HepG2 (cell line): ENCODE measurements at regions not wholly inside any gene's neighbourhood (a gene's known extent, or its start where the extent isn't known, plus 50 kb on each side); places are given as distances from the start of the nearest gene placed in this dataset.

Experiments used
- ATAC-seq: fragments of 200-7000 bp; cut with Tn5 transposase; 3 replicates; pipeline ENCODE4 v1.9.1; 2020; ENCODE audit warnings: mild to moderate bottlenecking, moderate library complexity
- BruUV-seq: library from RNA; stranded (reverse); fragments of 400-500 nt; replicated peaks from 2 replicates; lab custom pipeline; 2021; lab: Mats Ljungman, UMichigan
- CTCF ChIA-PET: fragments of 300-600 bp; formaldehyde crosslinking; extraction: SDS; loops from one replicate; lab custom pipeline; 2021; ENCODE audit warnings: low total read pairs, inconsistent platforms, low intra/inter-chr PET ratio; lab: Yijun Ruan, JAX
- POLR2A ChIA-PET: fragments of 350-600 bp; sonication (Branson Sonifier 250); formaldehyde crosslinking; loops from one replicate; lab custom pipeline; 2020; ENCODE audit warnings: antibody characterized with exemption, inconsistent platforms; lab: Yijun Ruan, JAX
- DNase-seq: peaks from one replicate; pipeline ENCODE4 v3.0.0-alpha.2; 2015; ENCODE audit warnings: low spot score
- FAIRE-seq: peaks from 3 replicates; lab custom pipeline; 2011; peaks lifted over from hg19 to GRCh38; lab: Jason Lieb, UNC
- H2AFZ ChIP-seq: one replicate; pipeline ENCODE4 v1.6.1; 2011; ENCODE audit warnings: low read length, inconsistent platforms
- H3K27ac ChIP-seq: fragments of 300-600 bp; 3 replicates; pipeline ENCODE4 v1.8.0; 2011; ENCODE audit warnings: mixed run types, mild to moderate bottlenecking, mixed read lengths, low read length, inconsistent platforms; ENCODE audit not compliant: insufficient read depth; ENCODE audit errors: extremely low read length
- H3K27me3 ChIP-seq, 2 experiments: fragments of 200-600 bp in 1 of 2; 2 replicates in 1 of 2; 3 replicates in 1 of 2; pipeline versions ENCODE4 v1.6.0 to v1.8.0; 2011; ENCODE audit warnings: low read length in 2 of 2, mild to moderate bottlenecking in 2 of 2, moderate library complexity in 2 of 2, inconsistent platforms in 1 of 2; ENCODE audit not compliant: insufficient read depth in 2 of 2, control insufficient read depth in 1 of 2
- H3K36me3 ChIP-seq, 2 experiments: fragments of 200-600 bp in 1 of 2; replicated peaks in 1 of 2; 2 replicates in 1 of 2; 3 replicates in 1 of 2; pipeline versions ENCODE4 v1.5.1 to v1.8.0; 2011; ENCODE audit warnings: low read length in 2 of 2, inconsistent platforms in 1 of 2; ENCODE audit not compliant: insufficient read depth in 2 of 2, control insufficient read depth in 1 of 2
- H3K4me1 ChIP-seq: 2 replicates; pipeline ENCODE4 v1.5.1; 2012; ENCODE audit warnings: low read length, inconsistent platforms; ENCODE audit not compliant: insufficient read depth
- H3K4me2 ChIP-seq: 2 replicates; pipeline ENCODE4 v1.6.0; 2011; ENCODE audit warnings: low read depth, low read length, inconsistent platforms
- H3K4me3 ChIP-seq, 3 experiments: fragments of 200-600 bp in 1 of 3; sonication (generic), shearing (Covaris generic) in 1 of 3; replicated peaks in 1 of 3; 2 replicates each; pipeline ENCODE4 v1.5.1; 2011 to 2016; ENCODE audit warnings: low read length in 3 of 3, inconsistent platforms in 2 of 3, low read depth in 2 of 3, mild to moderate bottlenecking in 2 of 3, control low read depth in 1 of 3, mixed read lengths in 1 of 3; ENCODE audit not compliant: insufficient read depth in 1 of 3
- H3K79me2 ChIP-seq: one replicate; pipeline ENCODE4 v1.6.1; 2011; ENCODE audit warnings: low read length, inconsistent platforms; ENCODE audit not compliant: insufficient read depth
- H3K9ac ChIP-seq: 2 replicates; pipeline ENCODE4 v1.6.0; 2011; ENCODE audit warnings: mild to moderate bottlenecking, low read depth, low read length, inconsistent platforms; ENCODE audit not compliant: insufficient read depth
- H3K9me3 ChIP-seq: 2 replicates; pipeline ENCODE4 v1.5.1; 2012; ENCODE audit warnings: mild to moderate bottlenecking, low read length
- H4K20me1 ChIP-seq: 2 replicates; pipeline ENCODE4 v1.6.0; 2011; ENCODE audit warnings: inconsistent platforms, mild to moderate bottlenecking, low read length, moderate library complexity; ENCODE audit not compliant: insufficient read depth
- AKAP8 ChIP-seq: sonication (generic); formaldehyde crosslinking; IDR thresholded peaks from 2 replicates; pipeline ENCODE4 v1.5.1; 2020; ENCODE audit warnings: mild to moderate bottlenecking, missing genetic modification reagents
- ARNT ChIP-seq: fragments of 450-650 bp; IDR thresholded peaks from 2 replicates; pipeline ENCODE4 v1.6.1; 2017
- ELF3 ChIP-seq: IDR thresholded peaks from 2 replicates; pipeline ENCODE4 v1.6.1; 2016; ENCODE audit warnings: missing genetic modification reagents, missing compliant biosample characterization
- KIAA2018 ChIP-seq: sonication (generic); formaldehyde crosslinking; IDR thresholded peaks from 2 replicates; pipeline ENCODE4 v1.5.0; 2020; ENCODE audit warnings: mild to moderate bottlenecking, missing genetic modification reagents, borderline replicate concordance
- KLF16 ChIP-seq, 2 experiments: sonication (generic) in 1 of 2; formaldehyde crosslinking in 1 of 2; IDR thresholded peaks; 2 replicates each; pipeline versions ENCODE4 v1.6.1 to v1.8.0; 2016 to 2023; ENCODE audit warnings: missing genetic modification reagents in 2 of 2, missing compliant biosample characterization in 1 of 2
- MAZ ChIP-seq, 2 experiments: sonication (generic) in 1 of 2; formaldehyde crosslinking in 1 of 2; IDR thresholded peaks; 2 replicates each; pipeline versions ENCODE4 v1.5.0 to v1.6.1; 2012 to 2020; ENCODE audit warnings: low read depth in 2 of 2, mild to moderate bottlenecking in 2 of 2, borderline replicate concordance in 1 of 2, improper control_type of control experiment in 1 of 2, low read length in 1 of 2, missing genetic modification reagents in 1 of 2, moderate library complexity in 1 of 2
- MZF1 ChIP-seq: sonication (generic); formaldehyde crosslinking; IDR thresholded peaks from 2 replicates; pipeline ENCODE4 v1.8.1; 2023; ENCODE audit warnings: mild to moderate bottlenecking, missing genetic modification reagents, borderline replicate concordance
- NFRKB ChIP-seq: fragments of 450-650 bp; IDR thresholded peaks from 2 replicates; pipeline ENCODE4 v1.6.1; 2017
- NKX3-1 ChIP-seq: sonication (generic); formaldehyde crosslinking; IDR thresholded peaks from 2 replicates; pipeline ENCODE4 v1.5.0; 2020; ENCODE audit warnings: missing genetic modification reagents
- RAD21 ChIP-seq: fragments of 450-650 bp; formaldehyde crosslinking; IDR thresholded peaks from 2 replicates; pipeline ENCODE4 v1.5.0; 2020; ENCODE audit warnings: mild to moderate bottlenecking
- SKIL ChIP-seq: sonication (generic); formaldehyde crosslinking; IDR thresholded peaks from 2 replicates; pipeline ENCODE4 v1.8.0; 2022; ENCODE audit warnings: missing genetic modification reagents, mild to moderate bottlenecking, moderate library complexity, borderline replicate concordance
- TRIM22 ChIP-seq: fragments of 450-650 bp; IDR thresholded peaks from 2 replicates; pipeline ENCODE4 v1.6.1; 2017
- ZNF570 ChIP-seq: sonication (generic); formaldehyde crosslinking; IDR thresholded peaks from 2 replicates; pipeline ENCODE4 v1.4.0; 2020; ENCODE audit warnings: mild to moderate bottlenecking, missing genetic modification reagents, borderline replicate concordance
- WGBS: methylation state at CpG from one replicate; pipeline ENCODE4 v1.1.6; 2017; ENCODE audit warnings: low lambda C conversion rate; 5-methylcytosine and 5-hydroxymethylcytosine counted together
- in situ Hi-C: cut with HindIII; loops from 2 replicates; pipeline ENCODE4 v1.10.0; 2017; ENCODE audit warnings: low pct_unique_long_range_greater_than_20kb; ENCODE audit not compliant: extremely low pct_ligation_motif_present
- intact Hi-C: fragments of 100-400 bp; cut with micrococcal nuclease; formaldehyde crosslinking; loops from one replicate; pipeline ENCODE4 v1.10.0; 2022; ENCODE audit not compliant: unreplicated experiment

- POLR2A ChIA-PET = no interaction called here
- Histone ChIP-seq H3K4me3 (no peak overlapping the region), H3K4me2 (no peak overlapping the region), H4K20me1 (no peaks in the 10 kb centered on the region), H3K36me3 (no peaks in the 10 kb centered on the region), H3K9me3 (no peaks in the 10 kb centered on the region), H2AFZ (no peak overlapping the region), H3K79me2 (no peaks in the 10 kb centered on the region), H3K27me3 (no peaks in the 10 kb centered on the region; a peak in 1 of 5 replicates), H3K27ac (no peak overlapping the region), H3K4me1 (no peaks in the 10 kb centered on the region), H3K9ac (no peak overlapping the region)
- ATAC-seq (no peak), DNase-seq (no peak), FAIRE-seq (no peak)
- TF ChIP-seq KLF16 (CRISPR knock-in tag; IDR thresholded peaks at IDR 0.05) (no peak), ARNT (no peak), RAD21 (CRISPR knock-in tag) (no peak), NKX3-1 (CRISPR knock-in tag) (no peak), SKIL (CRISPR knock-in tag) (no peak), NFRKB (no peak), ELF3 (CRISPR knock-in tag) (no peak), KIAA2018 (CRISPR knock-in tag) (no peak), TRIM22 (no peak), MZF1 (CRISPR knock-in tag) (no peak), AKAP8 (CRISPR knock-in tag) (no peak), ZNF570 (CRISPR knock-in tag) (no peak), MAZ (IDR thresholded peaks at IDR 0.05; ENCODE audit: borderline replicate concordance, low read depth, low read length) (no peak), MAZ (CRISPR knock-in tag; IDR thresholded peaks at IDR 0.05; ENCODE audit: low read depth) (no peak)
- CTCF ChIA-PET = no interaction called here
- no TSS peak for BruUV-seq
- 11% methylated on average over 2 of the region's 2 CpGs for WGBS
- intact Hi-C loops (no loop called here), in situ Hi-C loops (no loop called here)
Measured at GRCh38 chr5:57627661-57628060, 145.1 kb upstream of the ACTBL2 start.
